ENCODE measurements at regions not wholly inside any gene's neighbourhood (a gene's known extent, or its start where the extent isn't known, plus 50 kb on each side); places are given as distances from the start of the nearest gene placed in this dataset.

GRCh38 chr13:58963321-58963720 is 1200.4 kb downstream of the DIAPH3 start:
- Histone ChIP-seq H3K36me3 (ENCODE audit: control insufficient read depth, insufficient read depth, low read length) (no peaks in the 10 kb centered on the region), H3K4me1 (no peaks in the 10 kb centered on the region), H3K79me2 (no peaks in the 10 kb centered on the region), H3K4me2 (ENCODE audit: low read length) (no peak overlapping the region), H3K4me3 (ENCODE audit: low read depth, low read length) (no peak overlapping the region), H3K27me3 (ENCODE audit: control insufficient read depth, insufficient read depth, low read length) (no peaks in the 10 kb centered on the region), H3K27ac (no peak overlapping the region), H2AFZ (no peak overlapping the region), H3K9ac (no peak overlapping the region), H3K9me3 (ENCODE audit: control insufficient read depth, low read length) (no peaks in the 10 kb centered on the region)
- no peak for TF ChIP-seq CTCF (IDR thresholded peaks at IDR 0.05)

GRCh38 chr13:58964048-58964447 is 1199.7 kb downstream of the DIAPH3 start:
- no peak for TF ChIP-seq CTCF (IDR thresholded peaks at IDR 0.05)
- no peaks in the 10 kb centered on the region for H3K27me3 ChIP-seq (ENCODE audit: control insufficient read depth, insufficient read depth, low read length)

GRCh38 chr13:58977085-58977484 is 1186.6 kb downstream of the DIAPH3 start:
- H3K36me3 ChIP-seq (ENCODE audit: control insufficient read depth, insufficient read depth, low read length): no peaks in the 10 kb centered on the region
- no peaks in the 10 kb centered on the region for H3K79me2 ChIP-seq
- no peaks in the 10 kb centered on the region for H3K4me1 ChIP-seq
- H3K9me3 ChIP-seq (ENCODE audit: control insufficient read depth, low read length): no peaks in the 10 kb centered on the region
- H3K27ac ChIP-seq: no peak overlapping the region
- no peak overlapping the region for H3K9ac ChIP-seq
- no peak for TF ChIP-seq CTCF (IDR thresholded peaks at IDR 0.05)
- H3K4me2 ChIP-seq (ENCODE audit: low read length): no peak overlapping the region
- no peak overlapping the region for H2AFZ ChIP-seq
- no peak overlapping the region for H3K4me3 ChIP-seq (ENCODE audit: low read depth, low read length)
- H3K27me3 ChIP-seq (ENCODE audit: control insufficient read depth, insufficient read depth, low read length): no peaks in the 10 kb centered on the region

More at GRCh38 chr13:58964048-58964447, 1199.7 kb downstream of the DIAPH3 start:
- no peak overlapping the region for H2AFZ ChIP-seq
- H3K4me2 ChIP-seq (ENCODE audit: low read length): no peak overlapping the region
- H3K4me3 ChIP-seq (ENCODE audit: low read depth, low read length): no peak overlapping the region
- no peaks in the 10 kb centered on the region for H3K79me2 ChIP-seq
- H3K27ac ChIP-seq: no peak overlapping the region
- no peak overlapping the region for H3K9ac ChIP-seq
- H3K36me3 ChIP-seq (ENCODE audit: control insufficient read depth, insufficient read depth, low read length): no peaks in the 10 kb centered on the region
- H3K9me3 ChIP-seq (ENCODE audit: control insufficient read depth, low read length): no peaks in the 10 kb centered on the region
- no peaks in the 10 kb centered on the region for H3K4me1 ChIP-seq

GRCh38 chr13:58978331-58978730 is 1185.4 kb downstream of the DIAPH3 start:
- Histone ChIP-seq H3K79me2 (no peaks in the 10 kb centered on the region), H3K36me3 (ENCODE audit: control insufficient read depth, insufficient read depth, low read length) (no peaks in the 10 kb centered on the region), H3K4me2 (ENCODE audit: low read length) (no peak overlapping the region), H3K27ac (no peak overlapping the region), H3K4me3 (ENCODE audit: low read depth, low read length) (no peak overlapping the region), H3K9ac (no peak overlapping the region), H3K9me3 (ENCODE audit: control insufficient read depth, low read length) (no peaks in the 10 kb centered on the region), H2AFZ (no peak overlapping the region), H3K27me3 (ENCODE audit: control insufficient read depth, insufficient read depth, low read length) (no peaks in the 10 kb centered on the region), H3K4me1 (no peaks in the 10 kb centered on the region)
- TF ChIP-seq CTCF (IDR thresholded peaks at IDR 0.05): no peak

GRCh38 chr13:58979851-58980250 is 1183.9 kb downstream of the DIAPH3 start:
- Histone ChIP-seq H3K4me3 (ENCODE audit: low read depth, low read length) (no peak overlapping the region), H3K27me3 (ENCODE audit: control insufficient read depth, insufficient read depth, low read length) (no peaks in the 10 kb centered on the region), H3K9me3 (ENCODE audit: control insufficient read depth, low read length) (no peaks in the 10 kb centered on the region), H3K79me2 (no peaks in the 10 kb centered on the region), H2AFZ (no peak overlapping the region), H3K36me3 (ENCODE audit: control insufficient read depth, insufficient read depth, low read length) (no peaks in the 10 kb centered on the region), H3K9ac (no peak overlapping the region), H3K4me1 (no peaks in the 10 kb centered on the region), H3K27ac (no peak overlapping the region), H3K4me2 (ENCODE audit: low read length) (no peak overlapping the region)
- TF ChIP-seq CTCF (IDR thresholded peaks at IDR 0.05): no peak
